Right lobe of liver (tissue), 4 donors: ENCODE measurements at regions not wholly inside any gene's neighbourhood (a gene's known extent, or its start where the extent isn't known, plus 50 kb on each side); places are given as distances from the start of the nearest gene placed in this dataset.

Source experiments
- POLR2A ChIP-seq: fragments of 450-650 bp; IDR thresholded peaks from one replicate; pipeline ENCODE4 v1.6.1; 2017; ENCODE audit warnings: antibody characterized with exemption, mild to moderate bottlenecking
- TF ChIP-seq, protein P1 (sequence below), 4 donors: fragments of 200-600 bp in 3 of 4; fragments of 450-650 bp in 1 of 4; IDR thresholded peaks; one replicate each; pipeline versions ENCODE4 v1.5.1 to v1.8.0; 2016 to 2022; ENCODE audit warnings: antibody characterized with exemption in 4 of 4, mild to moderate bottlenecking in 2 of 4
- donor health status: DM: no; HTN: no; CAD: no.
- donor health status: DM: no; HTN: no; CAD: no.
- donor health status: DM: no; HTN: yes; CAD: no.

DNA sequence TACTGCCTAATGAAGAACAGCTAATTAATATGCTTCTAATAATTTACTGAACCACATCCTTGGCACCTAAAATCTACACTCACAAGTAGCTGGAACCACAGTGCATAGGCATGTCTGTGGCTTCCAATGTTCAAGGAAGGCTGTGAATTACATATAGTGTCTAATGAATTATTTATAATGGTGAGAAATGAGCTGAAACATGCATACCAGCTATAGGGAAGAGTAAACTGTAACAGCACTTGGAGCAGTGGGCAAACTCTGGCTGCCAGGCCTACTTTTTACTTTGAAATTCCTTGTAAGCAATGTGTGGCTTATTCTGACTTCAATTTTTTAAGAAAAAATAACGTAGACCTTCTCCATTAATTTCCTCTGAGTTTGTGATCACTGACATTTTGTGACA lies 953.2 kb upstream of the CDH8 start:
- TF ChIP-seq, protein P1, sequence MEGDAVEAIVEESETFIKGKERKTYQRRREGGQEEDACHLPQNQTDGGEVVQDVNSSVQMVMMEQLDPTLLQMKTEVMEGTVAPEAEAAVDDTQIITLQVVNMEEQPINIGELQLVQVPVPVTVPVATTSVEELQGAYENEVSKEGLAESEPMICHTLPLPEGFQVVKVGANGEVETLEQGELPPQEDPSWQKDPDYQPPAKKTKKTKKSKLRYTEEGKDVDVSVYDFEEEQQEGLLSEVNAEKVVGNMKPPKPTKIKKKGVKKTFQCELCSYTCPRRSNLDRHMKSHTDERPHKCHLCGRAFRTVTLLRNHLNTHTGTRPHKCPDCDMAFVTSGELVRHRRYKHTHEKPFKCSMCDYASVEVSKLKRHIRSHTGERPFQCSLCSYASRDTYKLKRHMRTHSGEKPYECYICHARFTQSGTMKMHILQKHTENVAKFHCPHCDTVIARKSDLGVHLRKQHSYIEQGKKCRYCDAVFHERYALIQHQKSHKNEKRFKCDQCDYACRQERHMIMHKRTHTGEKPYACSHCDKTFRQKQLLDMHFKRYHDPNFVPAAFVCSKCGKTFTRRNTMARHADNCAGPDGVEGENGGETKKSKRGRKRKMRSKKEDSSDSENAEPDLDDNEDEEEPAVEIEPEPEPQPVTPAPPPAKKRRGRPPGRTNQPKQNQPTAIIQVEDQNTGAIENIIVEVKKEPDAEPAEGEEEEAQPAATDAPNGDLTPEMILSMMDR (IDR thresholded peaks at IDR 0.05): no peak
- no peak for TF ChIP-seq POLR2A
